SJSA1 (cell line): ENCODE measurements at regions not wholly inside any gene's neighbourhood (a gene's known extent, or its start where the extent isn't known, plus 50 kb on each side); places are given as distances from the start of the nearest gene placed in this dataset.

Experiments
- DNase-seq, 2 experiments: peaks; one replicate each; pipeline ENCODE4 v3.0.0-alpha.2; 2015 to 2020; ENCODE audit warnings: low spot score in 2 of 2, low read depth in 1 of 2
- H3K27ac ChIP-seq: fragments of 250-450 bp; sonication (Bioruptor Pico); 2 replicates; pipeline ENCODE4 v1.5.1; 2020; ENCODE audit warnings: mild to moderate bottlenecking, moderate library complexity
- H3K27me3 ChIP-seq: fragments of 250-450 bp; sonication (Bioruptor Pico); replicated peaks from 2 replicates; pipeline ENCODE4 v1.5.1; 2020; ENCODE audit warnings: mild to moderate bottlenecking, moderate library complexity
- H3K36me3 ChIP-seq: fragments of 250-450 bp; sonication (Bioruptor Pico); 2 replicates; pipeline ENCODE4 v1.5.1; 2020; ENCODE audit warnings: mild to moderate bottlenecking
- H3K4me1 ChIP-seq: fragments of 250-450 bp; sonication (Bioruptor Pico); replicated peaks from 2 replicates; pipeline ENCODE4 v1.6.1; 2021; ENCODE audit warnings: mild to moderate bottlenecking
- H3K4me3 ChIP-seq: fragments of 250-450 bp; sonication (Bioruptor Pico); 2 replicates; pipeline ENCODE4 v1.5.1; 2020; ENCODE audit warnings: mild to moderate bottlenecking
- H3K9me3 ChIP-seq: fragments of 250-450 bp; sonication (Bioruptor Pico); replicated peaks from 2 replicates; pipeline ENCODE4 v1.5.1; 2020; ENCODE audit warnings: mild to moderate bottlenecking

DNA sequence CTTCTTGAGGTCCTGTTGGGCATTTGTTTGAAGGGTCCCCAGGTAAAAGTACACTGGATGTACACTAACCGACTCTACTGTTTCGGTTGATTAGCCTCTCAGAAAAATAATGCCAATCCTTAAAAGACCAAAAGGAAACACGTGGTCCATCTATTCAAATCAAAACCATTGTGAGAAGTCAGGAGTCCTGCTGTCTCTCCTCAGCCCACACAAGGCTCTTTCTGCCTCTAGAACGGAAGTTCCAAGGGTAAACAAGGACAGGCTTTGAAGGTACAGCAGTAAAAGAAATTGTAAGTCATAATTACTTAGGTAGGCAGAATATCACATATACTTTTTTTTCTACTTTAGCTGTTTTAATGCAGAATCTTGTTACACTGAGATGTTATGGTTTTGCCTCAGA lies 71.7 kb upstream of the TPK1 start:
- Histone ChIP-seq H3K4me1 (no peaks in the 10 kb centered on the region), H3K9me3 (no peaks in the 10 kb centered on the region), H3K27ac (no peak overlapping the region), H3K27me3 (no peaks in the 10 kb centered on the region), H3K36me3 (no peaks in the 10 kb centered on the region), H3K4me3 (no peak overlapping the region)
- DNase-seq, result no peak

DNA sequence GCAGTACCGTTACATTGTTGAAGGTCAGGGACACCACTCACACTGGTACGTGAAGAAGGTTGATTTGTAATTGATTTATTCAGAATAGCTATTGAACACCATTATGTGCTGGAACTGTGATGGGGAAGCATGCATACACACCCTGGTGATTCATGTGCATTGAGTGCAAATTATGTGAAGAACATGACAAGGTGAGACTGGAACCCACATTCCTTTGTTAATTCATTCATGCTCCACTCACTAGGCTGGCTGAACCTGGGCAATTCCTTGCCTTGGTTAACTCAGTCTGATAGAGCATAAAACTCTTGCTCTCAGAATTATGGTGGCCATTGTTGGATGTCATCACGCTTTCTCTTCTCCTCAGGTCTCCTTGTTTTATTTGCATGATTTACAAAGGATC lies 67.3 kb upstream of the TPK1 start:
- Histone ChIP-seq H3K27me3 (no peaks in the 10 kb centered on the region), H3K36me3 (no peaks in the 10 kb centered on the region), H3K4me1 (no peaks in the 10 kb centered on the region), H3K4me3 (no peak overlapping the region), H3K9me3 (no peaks in the 10 kb centered on the region), H3K27ac (no peak overlapping the region)
- no peak for DNase-seq

DNA sequence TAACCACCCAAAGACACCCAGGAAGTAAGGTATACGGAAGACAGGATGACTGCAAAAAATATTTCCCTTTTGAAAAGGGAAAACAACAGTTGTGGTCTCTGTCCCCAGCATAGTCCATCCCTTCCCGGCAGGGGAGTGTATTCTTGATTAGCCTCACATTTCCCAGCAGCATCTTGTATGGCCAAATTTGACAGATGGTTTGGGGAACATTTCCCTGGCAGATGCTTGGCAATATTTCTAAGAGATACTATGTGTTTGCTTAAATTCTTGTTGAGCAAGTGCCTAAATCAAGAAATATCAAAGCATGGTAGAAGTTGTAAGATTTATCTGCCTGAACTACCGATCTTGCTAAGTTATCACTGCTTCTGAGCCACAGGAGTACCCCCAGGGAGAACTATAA lies 56.9 kb upstream of the TPK1 start:
- no peak overlapping the region for H3K27ac ChIP-seq
- no peaks in the 10 kb centered on the region for H3K36me3 ChIP-seq
- H3K4me1 ChIP-seq, result no peaks in the 10 kb centered on the region
- no peak for DNase-seq
- H3K9me3 ChIP-seq, result no peaks in the 10 kb centered on the region
- no peaks in the 10 kb centered on the region for H3K27me3 ChIP-seq
- no peak overlapping the region for H3K4me3 ChIP-seq
